ENCODE measurements at regions not wholly inside any gene's neighbourhood (a gene's known extent, or its start where the extent isn't known, plus 50 kb on each side); places are given as distances from the start of the nearest gene placed in this dataset.

DNA sequence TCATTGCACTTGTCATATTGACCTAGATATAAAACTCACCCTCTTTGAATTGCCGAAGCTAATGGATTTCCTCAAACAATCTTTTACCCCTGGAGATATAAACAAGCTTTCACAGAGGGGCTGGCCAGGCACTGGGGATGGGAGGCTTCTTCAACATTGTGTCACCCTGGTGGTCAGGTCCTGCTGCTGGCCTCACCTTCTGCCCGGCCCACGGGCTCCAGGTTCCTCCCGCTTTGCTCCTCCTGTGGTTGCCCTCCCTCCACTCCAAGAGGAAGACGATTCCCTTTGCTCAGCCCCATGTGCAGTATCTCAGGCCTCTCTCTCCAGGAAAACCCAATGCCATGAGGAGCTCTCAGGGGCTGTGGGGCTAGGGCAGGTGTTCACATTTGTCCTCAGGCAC, 118.1 kb upstream of the ADCY1 start:
- no peak for DNase-seq (ENCODE audit: low spot score in 2 of 2)
- H3K27me3 ChIP-seq, result no peaks in the 10 kb centered on the region
- H3K4me3 ChIP-seq, result no peak overlapping the region
- H3K27ac ChIP-seq, result no peak overlapping the region
- no peaks in the 10 kb centered on the region for H3K9me3 ChIP-seq
- H3K36me3 ChIP-seq, result no peaks in the 10 kb centered on the region
- 83% methylated on average over 5 of the region's 5 CpGs for WGBS
- no peaks in the 10 kb centered on the region for H3K4me1 ChIP-seq
- TF ChIP-seq EP300 (IDR thresholded peaks at IDR 0.05) (no peak), POLR2AphosphoS5 (IDR thresholded peaks at IDR 0.05) (no peak), POLR2A (IDR thresholded peaks at IDR 0.05) (no peak)
- TF ChIP-seq, protein P1, sequence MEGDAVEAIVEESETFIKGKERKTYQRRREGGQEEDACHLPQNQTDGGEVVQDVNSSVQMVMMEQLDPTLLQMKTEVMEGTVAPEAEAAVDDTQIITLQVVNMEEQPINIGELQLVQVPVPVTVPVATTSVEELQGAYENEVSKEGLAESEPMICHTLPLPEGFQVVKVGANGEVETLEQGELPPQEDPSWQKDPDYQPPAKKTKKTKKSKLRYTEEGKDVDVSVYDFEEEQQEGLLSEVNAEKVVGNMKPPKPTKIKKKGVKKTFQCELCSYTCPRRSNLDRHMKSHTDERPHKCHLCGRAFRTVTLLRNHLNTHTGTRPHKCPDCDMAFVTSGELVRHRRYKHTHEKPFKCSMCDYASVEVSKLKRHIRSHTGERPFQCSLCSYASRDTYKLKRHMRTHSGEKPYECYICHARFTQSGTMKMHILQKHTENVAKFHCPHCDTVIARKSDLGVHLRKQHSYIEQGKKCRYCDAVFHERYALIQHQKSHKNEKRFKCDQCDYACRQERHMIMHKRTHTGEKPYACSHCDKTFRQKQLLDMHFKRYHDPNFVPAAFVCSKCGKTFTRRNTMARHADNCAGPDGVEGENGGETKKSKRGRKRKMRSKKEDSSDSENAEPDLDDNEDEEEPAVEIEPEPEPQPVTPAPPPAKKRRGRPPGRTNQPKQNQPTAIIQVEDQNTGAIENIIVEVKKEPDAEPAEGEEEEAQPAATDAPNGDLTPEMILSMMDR (IDR thresholded peaks at IDR 0.05), result no peak

DNA sequence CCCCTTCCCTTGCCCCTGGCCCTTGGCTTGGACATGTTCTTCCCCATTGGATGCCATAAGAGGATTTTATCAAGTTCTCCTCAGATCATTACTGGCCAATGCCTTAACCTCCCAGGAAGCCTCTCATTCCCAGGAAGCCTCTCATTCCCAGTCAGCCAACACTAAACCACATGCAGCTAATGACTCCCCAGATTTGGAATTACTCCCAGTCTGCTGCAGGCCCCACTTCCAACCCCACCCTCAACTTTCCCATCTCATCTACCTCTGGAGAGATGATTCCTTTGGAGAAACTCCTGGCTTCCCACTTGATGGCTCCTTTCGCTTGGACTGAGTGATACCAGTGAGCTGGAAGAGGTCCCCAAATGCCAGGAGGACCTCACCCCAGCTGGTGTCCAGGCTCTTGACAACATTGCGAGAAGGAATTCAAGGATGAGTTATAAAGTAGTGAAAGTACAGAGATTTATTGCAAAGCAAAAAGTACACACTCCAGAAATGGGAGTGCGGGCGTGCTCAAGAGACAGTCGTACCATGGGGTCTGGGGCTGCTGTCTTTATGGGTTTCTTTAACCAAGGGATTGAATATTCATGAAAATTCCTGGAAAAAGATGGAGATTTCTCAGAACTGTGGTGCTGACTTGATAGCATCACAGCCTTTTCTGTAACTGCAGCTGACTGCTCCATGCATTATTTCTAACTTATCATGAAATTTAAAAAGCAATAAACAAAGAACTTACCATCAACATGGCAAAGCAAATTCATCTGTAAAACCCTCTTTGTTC, 117.2 kb upstream of the ADCY1 start:
- Histone ChIP-seq H3K4me1 (no peaks in the 10 kb centered on the region), H3K4me3 (no peak overlapping the region), H3K36me3 (no peaks in the 10 kb centered on the region), H3K27me3 (no peaks in the 10 kb centered on the region), H3K9me3 (no peaks in the 10 kb centered on the region), H3K27ac (no peak overlapping the region)
- no peak for TF ChIP-seq EP300 (IDR thresholded peaks at IDR 0.05)
- no peak for TF ChIP-seq POLR2A (IDR thresholded peaks at IDR 0.05)
- TF ChIP-seq, protein P1 (IDR thresholded peaks at IDR 0.05), result no peak
- TF ChIP-seq POLR2AphosphoS5 (IDR thresholded peaks at IDR 0.05), result no peak
- DNase-seq (ENCODE audit: low spot score in 2 of 2), result no peak
- 63% methylated on average over 5 of the region's 5 CpGs for WGBS

DNA sequence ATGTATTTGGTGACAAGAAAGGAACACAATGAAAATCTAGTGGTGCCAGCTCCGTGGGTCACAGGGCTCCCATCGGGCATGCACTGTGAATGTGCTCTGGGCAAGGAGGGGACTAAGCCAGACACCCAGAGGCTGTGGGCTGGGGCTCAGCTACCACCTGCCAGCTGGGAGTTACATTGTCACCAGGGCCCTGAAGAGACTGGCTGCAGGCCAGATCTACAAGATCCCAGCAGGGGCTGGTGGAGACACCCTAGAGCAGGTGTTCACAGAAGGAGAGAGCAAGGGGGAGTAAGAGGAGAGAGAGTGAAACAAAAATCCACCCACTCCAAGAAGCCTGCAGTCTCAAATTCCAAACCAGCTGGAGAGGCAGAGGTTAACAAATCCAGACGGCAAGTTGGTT, 116.6 kb upstream of the ADCY1 start:
- Histone ChIP-seq H3K9me3 (no peaks in the 10 kb centered on the region), H3K4me3 (no peak overlapping the region), H3K27ac (no peak overlapping the region), H3K36me3 (no peaks in the 10 kb centered on the region), H3K27me3 (no peaks in the 10 kb centered on the region), H3K4me1 (no peaks in the 10 kb centered on the region)
- TF ChIP-seq, protein P1 (IDR thresholded peaks at IDR 0.05), result no peak
- TF ChIP-seq POLR2A (IDR thresholded peaks at IDR 0.05) (no peak), EP300 (IDR thresholded peaks at IDR 0.05) (no peak), POLR2AphosphoS5 (IDR thresholded peaks at IDR 0.05) (no peak)
- WGBS, result 34% methylated on average over 3 of the region's 3 CpGs
- no peak for DNase-seq (ENCODE audit: low spot score in 2 of 2)

DNA sequence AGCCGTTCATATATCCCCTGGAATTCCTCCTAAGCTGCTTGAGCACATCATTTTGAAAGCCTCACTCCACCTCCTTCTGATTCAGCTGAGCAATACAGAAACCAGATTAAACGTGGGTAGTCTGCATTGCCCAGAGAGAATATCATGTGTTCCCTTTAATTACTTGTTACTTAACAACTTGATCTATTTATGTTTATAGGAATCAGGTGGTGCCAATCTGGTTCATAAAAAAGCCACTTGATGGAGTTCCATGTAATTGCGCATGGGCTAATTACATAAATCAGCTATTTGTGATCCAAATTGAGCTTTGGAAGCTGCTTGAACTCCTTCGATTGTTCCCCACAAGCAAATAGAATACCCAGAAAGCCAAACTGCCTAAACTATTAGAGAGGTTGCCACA, 114.7 kb upstream of the ADCY1 start:
- H3K4me1 ChIP-seq, result no peaks in the 10 kb centered on the region
- no peak overlapping the region for H3K27ac ChIP-seq
- H3K4me3 ChIP-seq, result no peak overlapping the region
- no peaks in the 10 kb centered on the region for H3K27me3 ChIP-seq
- 49% methylated on average over 4 of the region's 4 CpGs for WGBS
- no peaks in the 10 kb centered on the region for H3K9me3 ChIP-seq
- TF ChIP-seq POLR2AphosphoS5 (IDR thresholded peaks at IDR 0.05) (no peak), EP300 (IDR thresholded peaks at IDR 0.05) (no peak), POLR2A (IDR thresholded peaks at IDR 0.05) (no peak)
- TF ChIP-seq, protein P1 (IDR thresholded peaks at IDR 0.05), result no peak
- H3K36me3 ChIP-seq, result no peaks in the 10 kb centered on the region
- no peak for DNase-seq (ENCODE audit: low spot score in 2 of 2)

DNA sequence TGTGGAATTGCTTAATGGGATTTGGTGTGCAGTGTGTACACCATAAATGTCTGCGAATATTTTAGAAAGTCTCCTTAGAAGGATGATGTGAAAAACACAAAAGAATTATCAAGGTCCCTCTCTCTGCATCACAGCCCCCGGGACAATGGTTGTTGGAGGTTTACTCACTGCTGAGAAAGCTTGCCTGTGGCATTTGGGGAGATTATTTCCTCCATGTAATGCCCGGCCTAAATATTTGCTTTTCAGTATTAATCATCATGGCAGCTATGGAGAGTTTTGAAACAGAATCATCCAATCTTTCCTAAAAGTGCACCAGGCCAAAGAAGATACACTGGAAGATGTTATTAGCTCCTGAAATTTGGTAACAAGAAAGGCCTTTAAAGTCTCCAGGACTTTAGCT, 113.8 kb upstream of the ADCY1 start:
- DNase-seq (ENCODE audit: low spot score in 2 of 2), result no peak
- TF ChIP-seq POLR2AphosphoS5 (IDR thresholded peaks at IDR 0.05) (no peak), EP300 (IDR thresholded peaks at IDR 0.05) (no peak), POLR2A (IDR thresholded peaks at IDR 0.05) (no peak)
- TF ChIP-seq, protein P1 (IDR thresholded peaks at IDR 0.05), result no peak
- Histone ChIP-seq H3K9me3 (no peaks in the 10 kb centered on the region), H3K4me3 (no peak overlapping the region), H3K4me1 (no peaks in the 10 kb centered on the region), H3K36me3 (no peaks in the 10 kb centered on the region), H3K27me3 (no peaks in the 10 kb centered on the region), H3K27ac (no peak overlapping the region)
- 90% methylated on average over 3 of the region's 3 CpGs for WGBS

All from suprapubic skin (tissue), 4 donors.